ENCODE measurements at regions not wholly inside any gene's neighbourhood (a gene's known extent, or its start where the extent isn't known, plus 50 kb on each side); places are given as distances from the start of the nearest gene placed in this dataset.
"Not testable (repeated sequence)": the region's sequence is repeated elsewhere in the genome, so short reads cannot be mapped to it uniquely, and the experiment has no call there.

- not testable (repeated sequence) for H3K79me2 ChIP-seq (replicated peaks; ENCODE audit: insufficient read depth); H3K27ac Mint-ChIP-seq; H2AFZ ChIP-seq; H3K4me3 Mint-ChIP-seq; H3K4me3 ChIP-seq; H3K27me3 ChIP-seq (ENCODE audit: insufficient read depth); H3K36me3 ChIP-seq (ENCODE audit: insufficient read depth); H3K9me2 ChIP-seq (ENCODE audit: insufficient read depth); H3K4me1 ChIP-seq (ENCODE audit: insufficient read depth); H3K4me2 ChIP-seq; H3F3A ChIP-seq (replicated peaks; ENCODE audit: low read depth); H3K27me3 Mint-ChIP-seq (ENCODE audit: insufficient read depth, low read depth, poor library complexity); H3K4me1 Mint-ChIP-seq; H3K27ac ChIP-seq (ENCODE audit: low read depth); DNase-seq (ENCODE audit: low spot score); ATAC-seq; H4K20me1 ChIP-seq (replicated peaks; ENCODE audit: insufficient read depth)
- peaks cover 26% of the 10 kb centered on the region; the same call in 1 of the 3 replicates for H3K36me3 Mint-ChIP-seq (ENCODE audit: low read depth)
- H3K9me3 Mint-ChIP-seq, result peaks cover 85% of the 10 kb centered on the region
Observed at GRCh38 chr21:13303763-13304162, 305.8 kb upstream of the POTED start.

- H3F3A ChIP-seq (replicated peaks; ENCODE audit: low read depth); H3K27me3 ChIP-seq (ENCODE audit: insufficient read depth); H3K79me2 ChIP-seq (replicated peaks; ENCODE audit: insufficient read depth); H3K27ac Mint-ChIP-seq; H3K4me1 Mint-ChIP-seq; ATAC-seq; H3K9me2 ChIP-seq (ENCODE audit: insufficient read depth); H3K27ac ChIP-seq (ENCODE audit: low read depth); DNase-seq (ENCODE audit: low spot score); H3K4me1 ChIP-seq (ENCODE audit: insufficient read depth); H2AFZ ChIP-seq; H3K4me2 ChIP-seq; H4K20me1 ChIP-seq (replicated peaks; ENCODE audit: insufficient read depth); H3K36me3 ChIP-seq (ENCODE audit: insufficient read depth); H3K4me3 ChIP-seq; H3K27me3 Mint-ChIP-seq (ENCODE audit: insufficient read depth, low read depth, poor library complexity); H3K4me3 Mint-ChIP-seq: not testable (repeated sequence)
- Mint-ChIP-seq H3K36me3 (ENCODE audit: low read depth) (peaks cover 30% of the 10 kb centered on the region; the same call in 1 of the 3 replicates), H3K9me3 (peaks cover 85% of the 10 kb centered on the region)
Observed at GRCh38 chr21:13304901-13305300, 304.7 kb upstream of the POTED start.

DNA sequence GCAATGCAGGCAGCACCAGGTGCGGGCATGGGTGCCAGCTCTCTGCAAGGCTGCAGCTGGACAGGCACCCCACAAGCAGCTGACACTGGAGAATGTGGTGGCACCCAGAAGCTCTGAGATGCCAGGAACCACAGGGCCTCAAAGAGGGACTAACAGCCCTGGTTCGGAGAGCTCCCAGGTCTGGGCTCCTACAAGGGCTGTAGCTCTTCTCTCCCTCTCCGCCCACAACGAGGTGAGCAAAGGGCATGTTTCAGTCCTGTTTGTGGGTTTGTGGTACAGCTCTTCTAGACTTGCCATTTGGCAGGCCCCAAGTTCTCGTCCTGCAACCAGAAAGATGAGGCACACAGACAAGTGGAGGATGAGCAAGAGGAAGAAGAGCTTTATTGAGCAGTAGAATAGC lies 299.5 kb upstream of the POTED start:
- not testable (repeated sequence) for H3K27me3 Mint-ChIP-seq (ENCODE audit: insufficient read depth, low read depth, poor library complexity); H3K27me3 ChIP-seq (ENCODE audit: insufficient read depth)

GRCh38 chr21:13310570-13311524 lies 298.7 kb upstream of the POTED start:
- H3K27me3 ChIP-seq (ENCODE audit: insufficient read depth); H3K4me1 Mint-ChIP-seq; H3K36me3 ChIP-seq (ENCODE audit: insufficient read depth); ATAC-seq; H3K27ac Mint-ChIP-seq; DNase-seq (ENCODE audit: low spot score); H3K4me1 ChIP-seq (ENCODE audit: insufficient read depth); H4K20me1 ChIP-seq (replicated peaks; ENCODE audit: insufficient read depth); H3K4me3 Mint-ChIP-seq; H3K27ac ChIP-seq (ENCODE audit: low read depth); H3K27me3 Mint-ChIP-seq (ENCODE audit: insufficient read depth, low read depth, poor library complexity); H2AFZ ChIP-seq; H3K79me2 ChIP-seq (replicated peaks; ENCODE audit: insufficient read depth); H3K4me3 ChIP-seq; H3F3A ChIP-seq (replicated peaks; ENCODE audit: low read depth); H3K9me2 ChIP-seq (ENCODE audit: insufficient read depth); H3K4me2 ChIP-seq: not testable (repeated sequence)
- H3K36me3 Mint-ChIP-seq (ENCODE audit: low read depth), result peaks cover 23% of the 10 kb centered on the region; the same call in 2 of the 3 replicates
- H3K9me3 Mint-ChIP-seq, result peaks cover 75% of the 10 kb centered on the region

More for the DNA sequence above, 299.5 kb upstream of the POTED start:
- peaks cover 72% of the 10 kb centered on the region for H3K9me3 Mint-ChIP-seq
- H3K36me3 ChIP-seq (ENCODE audit: insufficient read depth); H3K27ac ChIP-seq (ENCODE audit: low read depth); H3K27ac Mint-ChIP-seq; H3K4me1 Mint-ChIP-seq; H3K79me2 ChIP-seq (replicated peaks; ENCODE audit: insufficient read depth); H3K4me3 ChIP-seq; H3K4me1 ChIP-seq (ENCODE audit: insufficient read depth); H4K20me1 ChIP-seq (replicated peaks; ENCODE audit: insufficient read depth); H3K9me2 ChIP-seq (ENCODE audit: insufficient read depth); H3F3A ChIP-seq (replicated peaks; ENCODE audit: low read depth); DNase-seq (ENCODE audit: low spot score); H3K4me2 ChIP-seq; H3K4me3 Mint-ChIP-seq; ATAC-seq; H2AFZ ChIP-seq: not testable (repeated sequence)
- H3K36me3 Mint-ChIP-seq (ENCODE audit: low read depth), result peaks cover 15% of the 10 kb centered on the region; the same call in 2 of the 3 replicates

GRCh38 chr21:13318718-13319117 lies 290.9 kb upstream of the POTED start:
- not testable (repeated sequence) for H4K20me1 ChIP-seq (replicated peaks; ENCODE audit: insufficient read depth); H2AFZ ChIP-seq; H3K4me3 ChIP-seq; H3K4me3 Mint-ChIP-seq; H3K36me3 ChIP-seq (ENCODE audit: insufficient read depth); H3K27ac Mint-ChIP-seq; H3K9me2 ChIP-seq (ENCODE audit: insufficient read depth); H3K4me2 ChIP-seq; H3K4me1 ChIP-seq (ENCODE audit: insufficient read depth); H3K27me3 Mint-ChIP-seq (ENCODE audit: insufficient read depth, low read depth, poor library complexity); H3K27ac ChIP-seq (ENCODE audit: low read depth); ATAC-seq; H3K27me3 ChIP-seq (ENCODE audit: insufficient read depth); H3K4me1 Mint-ChIP-seq; H3F3A ChIP-seq (replicated peaks; ENCODE audit: low read depth); H3K79me2 ChIP-seq (replicated peaks; ENCODE audit: insufficient read depth); DNase-seq (ENCODE audit: low spot score)
- peaks cover 81% of the 10 kb centered on the region for H3K9me3 Mint-ChIP-seq
- peaks cover 21% of the 10 kb centered on the region; the same call in 2 of the 3 replicates for H3K36me3 Mint-ChIP-seq (ENCODE audit: low read depth)

- H3K4me2 ChIP-seq; H3K4me1 Mint-ChIP-seq; H3K4me3 Mint-ChIP-seq; H3K27ac Mint-ChIP-seq; H3K79me2 ChIP-seq (replicated peaks; ENCODE audit: insufficient read depth); H3K27ac ChIP-seq (ENCODE audit: low read depth); H3K27me3 Mint-ChIP-seq (ENCODE audit: insufficient read depth, low read depth, poor library complexity); H3F3A ChIP-seq (replicated peaks; ENCODE audit: low read depth); H3K4me3 ChIP-seq; H3K36me3 Mint-ChIP-seq (ENCODE audit: low read depth); H3K27me3 ChIP-seq (ENCODE audit: insufficient read depth); H3K9me2 ChIP-seq (ENCODE audit: insufficient read depth); ATAC-seq; H3K4me1 ChIP-seq (ENCODE audit: insufficient read depth); H3K36me3 ChIP-seq (ENCODE audit: insufficient read depth); DNase-seq (ENCODE audit: low spot score); H4K20me1 ChIP-seq (replicated peaks; ENCODE audit: insufficient read depth); H2AFZ ChIP-seq: not testable (repeated sequence)
- peaks cover 82% of the 10 kb centered on the region for H3K9me3 Mint-ChIP-seq
Observed at GRCh38 chr21:13321919-13322318, 287.7 kb upstream of the POTED start.
